HepG2 (cell line): ENCODE measurements at regions not wholly inside any gene's neighbourhood (a gene's known extent, or its start where the extent isn't known, plus 50 kb on each side); places are given as distances from the start of the nearest gene placed in this dataset.

Experiments
- ATAC-seq: fragments of 200-7000 bp; cut with Tn5 transposase; 3 replicates; pipeline ENCODE4 v1.9.1; 2020; ENCODE audit warnings: mild to moderate bottlenecking, moderate library complexity
- BruUV-seq: library from RNA; stranded (reverse); fragments of 400-500 nt; replicated peaks from 2 replicates; lab custom pipeline; 2021; lab: Mats Ljungman, UMichigan
- CTCF ChIA-PET: fragments of 300-600 bp; formaldehyde crosslinking; extraction: SDS; loops from one replicate; lab custom pipeline; 2021; ENCODE audit warnings: low total read pairs, inconsistent platforms, low intra/inter-chr PET ratio; lab: Yijun Ruan, JAX
- POLR2A ChIA-PET: fragments of 350-600 bp; sonication (Branson Sonifier 250); formaldehyde crosslinking; loops from one replicate; lab custom pipeline; 2020; ENCODE audit warnings: antibody characterized with exemption, inconsistent platforms; lab: Yijun Ruan, JAX
- DNase-seq: peaks from one replicate; pipeline ENCODE4 v3.0.0-alpha.2; 2015; ENCODE audit warnings: low spot score
- FAIRE-seq: peaks from 3 replicates; lab custom pipeline; 2011; peaks lifted over from hg19 to GRCh38; lab: Jason Lieb, UNC
- H2AFZ ChIP-seq: one replicate; pipeline ENCODE4 v1.6.1; 2011; ENCODE audit warnings: low read length, inconsistent platforms
- H3K27ac ChIP-seq: fragments of 300-600 bp; 3 replicates; pipeline ENCODE4 v1.8.0; 2011; ENCODE audit warnings: mixed run types, mild to moderate bottlenecking, mixed read lengths, low read length, inconsistent platforms; ENCODE audit not compliant: insufficient read depth; ENCODE audit errors: extremely low read length
- H3K27me3 ChIP-seq, 2 experiments: fragments of 200-600 bp in 1 of 2; 2 replicates in 1 of 2; 3 replicates in 1 of 2; pipeline versions ENCODE4 v1.6.0 to v1.8.0; 2011; ENCODE audit warnings: low read length in 2 of 2, mild to moderate bottlenecking in 2 of 2, moderate library complexity in 2 of 2, inconsistent platforms in 1 of 2; ENCODE audit not compliant: insufficient read depth in 2 of 2, control insufficient read depth in 1 of 2
- H3K36me3 ChIP-seq, 2 experiments: fragments of 200-600 bp in 1 of 2; replicated peaks in 1 of 2; 2 replicates in 1 of 2; 3 replicates in 1 of 2; pipeline versions ENCODE4 v1.5.1 to v1.8.0; 2011; ENCODE audit warnings: low read length in 2 of 2, inconsistent platforms in 1 of 2; ENCODE audit not compliant: insufficient read depth in 2 of 2, control insufficient read depth in 1 of 2
- H3K4me1 ChIP-seq: 2 replicates; pipeline ENCODE4 v1.5.1; 2012; ENCODE audit warnings: low read length, inconsistent platforms; ENCODE audit not compliant: insufficient read depth
- H3K4me2 ChIP-seq: 2 replicates; pipeline ENCODE4 v1.6.0; 2011; ENCODE audit warnings: low read depth, low read length, inconsistent platforms
- H3K4me3 ChIP-seq, 3 experiments: fragments of 200-600 bp in 1 of 3; sonication (generic), shearing (Covaris generic) in 1 of 3; replicated peaks in 1 of 3; 2 replicates each; pipeline ENCODE4 v1.5.1; 2011 to 2016; ENCODE audit warnings: low read length in 3 of 3, inconsistent platforms in 2 of 3, low read depth in 2 of 3, mild to moderate bottlenecking in 2 of 3, control low read depth in 1 of 3, mixed read lengths in 1 of 3; ENCODE audit not compliant: insufficient read depth in 1 of 3
- H3K79me2 ChIP-seq: one replicate; pipeline ENCODE4 v1.6.1; 2011; ENCODE audit warnings: low read length, inconsistent platforms; ENCODE audit not compliant: insufficient read depth
- H3K9ac ChIP-seq: 2 replicates; pipeline ENCODE4 v1.6.0; 2011; ENCODE audit warnings: mild to moderate bottlenecking, low read depth, low read length, inconsistent platforms; ENCODE audit not compliant: insufficient read depth
- H3K9me3 ChIP-seq: 2 replicates; pipeline ENCODE4 v1.5.1; 2012; ENCODE audit warnings: mild to moderate bottlenecking, low read length
- H4K20me1 ChIP-seq: 2 replicates; pipeline ENCODE4 v1.6.0; 2011; ENCODE audit warnings: inconsistent platforms, mild to moderate bottlenecking, low read length, moderate library complexity; ENCODE audit not compliant: insufficient read depth
- AGO1 ChIP-seq: fragments of 200-400 bp; formaldehyde crosslinking; IDR thresholded peaks from 2 replicates; pipeline ENCODE4 v1.6.1; 2017; ENCODE audit warnings: mild to moderate bottlenecking, low read depth, low read length, moderate library complexity; ENCODE audit not compliant: poor library complexity, severe bottlenecking
- EP300 ChIP-seq, 3 experiments: sonication (generic) in 1 of 3; formaldehyde crosslinking in 1 of 3; IDR thresholded peaks; 2 replicates each; pipeline versions ENCODE4 v1.5.1 to v1.6.1; 2011 to 2020; ENCODE audit warnings: low read depth in 2 of 3, low read length in 2 of 3, borderline replicate concordance in 1 of 3, improper control_type of control experiment in 1 of 3, mild to moderate bottlenecking in 1 of 3, missing genetic modification reagents in 1 of 3, moderate library complexity in 1 of 3
- ZNF333 ChIP-seq: sonication (generic); formaldehyde crosslinking; IDR thresholded peaks from 2 replicates; pipeline ENCODE4 v1.4.0; 2020; ENCODE audit warnings: mild to moderate bottlenecking, missing genetic modification reagents, borderline replicate concordance
- ZNF354B ChIP-seq: sonication (generic); formaldehyde crosslinking; IDR thresholded peaks from 2 replicates; pipeline ENCODE4 v1.8.0; 2022; ENCODE audit warnings: mild to moderate bottlenecking, missing genetic modification reagents
- ZNF570 ChIP-seq: sonication (generic); formaldehyde crosslinking; IDR thresholded peaks from 2 replicates; pipeline ENCODE4 v1.4.0; 2020; ENCODE audit warnings: mild to moderate bottlenecking, missing genetic modification reagents, borderline replicate concordance
- WGBS: methylation state at CpG from one replicate; pipeline ENCODE4 v1.1.6; 2017; ENCODE audit warnings: low lambda C conversion rate; 5-methylcytosine and 5-hydroxymethylcytosine counted together
- in situ Hi-C: cut with HindIII; loops from 2 replicates; pipeline ENCODE4 v1.10.0; 2017; ENCODE audit warnings: low pct_unique_long_range_greater_than_20kb; ENCODE audit not compliant: extremely low pct_ligation_motif_present
- intact Hi-C: fragments of 100-400 bp; cut with micrococcal nuclease; formaldehyde crosslinking; loops from one replicate; pipeline ENCODE4 v1.10.0; 2022; ENCODE audit not compliant: unreplicated experiment
- TF ChIP-seq, protein P1 (sequence below): sonication (generic); formaldehyde crosslinking; IDR thresholded peaks from 2 replicates; pipeline ENCODE4 v1.4.0; 2020; ENCODE audit warnings: missing genetic modification reagents; ENCODE audit errors: not compliant biosample characterization
- TF ChIP-seq, protein P2 (sequence below): conservative IDR thresholded peaks from 2 replicates; pipeline ENCODE4 v1.6.1; 2018; ENCODE audit warnings: missing genetic modification reagents
- TF ChIP-seq, protein P3 (sequence below): sonication (generic); formaldehyde crosslinking; IDR thresholded peaks from 2 replicates; pipeline ENCODE4 v1.9.0; 2021; ENCODE audit warnings: missing genetic modification reagents, borderline replicate concordance
- TF ChIP-seq, protein P4 (sequence below): sonication (generic); formaldehyde crosslinking; IDR thresholded peaks from 2 replicates; pipeline ENCODE4 v1.4.0; 2020; ENCODE audit warnings: missing genetic modification reagents
- TF ChIP-seq, protein P5 (sequence below): IDR thresholded peaks from 2 replicates; pipeline ENCODE4 v1.6.1; 2016
- TF ChIP-seq, protein P6 (sequence below): sonication (generic); formaldehyde crosslinking; IDR thresholded peaks from 2 replicates; pipeline ENCODE4 v1.8.1; 2023; ENCODE audit warnings: mild to moderate bottlenecking, missing genetic modification reagents, borderline replicate concordance
- TF ChIP-seq, protein P7 (sequence below): sonication (generic); formaldehyde crosslinking; conservative IDR thresholded peaks from 2 replicates; pipeline ENCODE4 v1.8.0; 2022; ENCODE audit warnings: low read depth, missing genetic modification reagents
- TF ChIP-seq, protein P8 (sequence below): IDR thresholded peaks from 2 replicates; pipeline ENCODE4 v1.6.1; 2018; ENCODE audit warnings: missing genetic modification reagents, mild to moderate bottlenecking, missing compliant biosample characterization

DNA sequence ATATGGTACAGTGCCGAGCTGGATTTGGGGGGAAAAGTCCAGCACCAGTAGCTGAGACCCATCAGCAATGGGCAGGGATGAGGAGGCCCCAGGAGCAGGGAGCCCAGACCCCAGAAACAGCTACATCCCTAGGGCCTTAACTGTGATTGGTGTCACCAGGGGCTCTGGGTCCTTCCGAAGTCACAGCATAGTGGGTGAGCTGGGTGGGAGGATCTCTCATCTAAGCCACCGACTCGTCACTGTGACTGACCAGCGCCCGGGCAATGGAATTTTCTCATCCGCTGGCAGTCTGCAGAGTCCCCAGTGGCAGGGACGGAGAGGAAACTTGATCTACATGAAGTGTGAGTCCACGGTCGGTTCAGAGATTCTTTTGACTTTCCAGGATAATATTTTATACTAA is 186.5 kb downstream of the SH3BP4 start:
- Histone ChIP-seq H3K27ac (no peak overlapping the region), H3K4me2 (no peak overlapping the region), H2AFZ (no peak overlapping the region), H3K9ac (no peak overlapping the region), H3K79me2 (no peaks in the 10 kb centered on the region), H3K27me3 (peaks cover 0 to 49% of the 10 kb centered on the region in 2 experiments; a peak in 4 of 5 replicates), H3K4me1 (peaks cover 6% of the 10 kb centered on the region), H4K20me1 (no peaks in the 10 kb centered on the region; the same call in 1 of the 2 replicates), H3K36me3 (no peaks in the 10 kb centered on the region), H3K9me3 (no peaks in the 10 kb centered on the region), H3K4me3 (no peak overlapping the region)
- FAIRE-seq (no peak), ATAC-seq (no peak), DNase-seq (no peak)
- POLR2A ChIA-PET: no interaction called here
- BruUV-seq: no TSS peak
- CTCF ChIA-PET: no interaction called here
- in situ Hi-C loops (loop anchor here (5.0 to 10.0 kb wide), 2 partner anchors 356 to 609 kb away; partner anchors contain the start of gene AGAP1), intact Hi-C loops (loop anchor here (5.0 kb wide), 1 partner anchor 359 kb away; no protein-coding TSS in a partner anchor)
- 38% methylated on average over 10 of the region's 10 CpGs for WGBS
- TF ChIP-seq, protein P1, sequence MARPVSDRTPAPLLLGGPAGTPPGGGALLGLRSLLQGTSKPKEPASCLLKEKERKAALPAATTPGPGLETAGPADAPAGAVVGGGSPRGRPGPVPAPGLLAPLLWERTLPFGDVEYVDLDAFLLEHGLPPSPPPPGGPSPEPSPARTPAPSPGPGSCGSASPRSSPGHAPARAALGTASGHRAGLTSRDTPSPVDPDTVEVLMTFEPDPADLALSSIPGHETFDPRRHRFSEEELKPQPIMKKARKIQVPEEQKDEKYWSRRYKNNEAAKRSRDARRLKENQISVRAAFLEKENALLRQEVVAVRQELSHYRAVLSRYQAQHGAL (CRISPR knock-in tag): no peak
- TF ChIP-seq, protein P2, sequence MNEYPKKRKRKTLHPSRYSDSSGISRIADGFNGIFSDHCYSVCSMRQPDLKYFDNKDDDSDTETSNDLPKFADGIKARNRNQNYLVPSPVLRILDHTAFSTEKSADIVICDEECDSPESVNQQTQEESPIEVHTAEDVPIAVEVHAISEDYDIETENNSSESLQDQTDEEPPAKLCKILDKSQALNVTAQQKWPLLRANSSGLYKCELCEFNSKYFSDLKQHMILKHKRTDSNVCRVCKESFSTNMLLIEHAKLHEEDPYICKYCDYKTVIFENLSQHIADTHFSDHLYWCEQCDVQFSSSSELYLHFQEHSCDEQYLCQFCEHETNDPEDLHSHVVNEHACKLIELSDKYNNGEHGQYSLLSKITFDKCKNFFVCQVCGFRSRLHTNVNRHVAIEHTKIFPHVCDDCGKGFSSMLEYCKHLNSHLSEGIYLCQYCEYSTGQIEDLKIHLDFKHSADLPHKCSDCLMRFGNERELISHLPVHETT (CRISPR knock-in tag): no peak
- TF ChIP-seq, protein P3, sequence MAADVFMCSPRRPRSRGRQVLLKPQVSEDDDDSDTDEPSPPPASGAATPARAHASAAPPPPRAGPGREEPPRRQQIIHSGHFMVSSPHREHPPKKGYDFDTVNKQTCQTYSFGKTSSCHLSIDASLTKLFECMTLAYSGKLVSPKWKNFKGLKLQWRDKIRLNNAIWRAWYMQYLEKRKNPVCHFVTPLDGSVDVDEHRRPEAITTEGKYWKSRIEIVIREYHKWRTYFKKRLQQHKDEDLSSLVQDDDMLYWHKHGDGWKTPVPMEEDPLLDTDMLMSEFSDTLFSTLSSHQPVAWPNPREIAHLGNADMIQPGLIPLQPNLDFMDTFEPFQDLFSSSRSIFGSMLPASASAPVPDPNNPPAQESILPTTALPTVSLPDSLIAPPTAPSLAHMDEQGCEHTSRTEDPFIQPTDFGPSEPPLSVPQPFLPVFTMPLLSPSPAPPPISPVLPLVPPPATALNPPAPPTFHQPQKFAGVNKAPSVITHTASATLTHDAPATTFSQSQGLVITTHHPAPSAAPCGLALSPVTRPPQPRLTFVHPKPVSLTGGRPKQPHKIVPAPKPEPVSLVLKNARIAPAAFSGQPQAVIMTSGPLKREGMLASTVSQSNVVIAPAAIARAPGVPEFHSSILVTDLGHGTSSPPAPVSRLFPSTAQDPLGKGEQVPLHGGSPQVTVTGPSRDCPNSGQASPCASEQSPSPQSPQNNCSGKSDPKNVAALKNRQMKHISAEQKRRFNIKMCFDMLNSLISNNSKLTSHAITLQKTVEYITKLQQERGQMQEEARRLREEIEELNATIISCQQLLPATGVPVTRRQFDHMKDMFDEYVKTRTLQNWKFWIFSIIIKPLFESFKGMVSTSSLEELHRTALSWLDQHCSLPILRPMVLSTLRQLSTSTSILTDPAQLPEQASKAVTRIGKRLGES: no peak
- TF ChIP-seq, protein P4, sequence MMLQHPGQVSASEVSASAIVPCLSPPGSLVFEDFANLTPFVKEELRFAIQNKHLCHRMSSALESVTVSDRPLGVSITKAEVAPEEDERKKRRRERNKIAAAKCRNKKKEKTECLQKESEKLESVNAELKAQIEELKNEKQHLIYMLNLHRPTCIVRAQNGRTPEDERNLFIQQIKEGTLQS: no peak
- TF ChIP-seq, protein P5, sequence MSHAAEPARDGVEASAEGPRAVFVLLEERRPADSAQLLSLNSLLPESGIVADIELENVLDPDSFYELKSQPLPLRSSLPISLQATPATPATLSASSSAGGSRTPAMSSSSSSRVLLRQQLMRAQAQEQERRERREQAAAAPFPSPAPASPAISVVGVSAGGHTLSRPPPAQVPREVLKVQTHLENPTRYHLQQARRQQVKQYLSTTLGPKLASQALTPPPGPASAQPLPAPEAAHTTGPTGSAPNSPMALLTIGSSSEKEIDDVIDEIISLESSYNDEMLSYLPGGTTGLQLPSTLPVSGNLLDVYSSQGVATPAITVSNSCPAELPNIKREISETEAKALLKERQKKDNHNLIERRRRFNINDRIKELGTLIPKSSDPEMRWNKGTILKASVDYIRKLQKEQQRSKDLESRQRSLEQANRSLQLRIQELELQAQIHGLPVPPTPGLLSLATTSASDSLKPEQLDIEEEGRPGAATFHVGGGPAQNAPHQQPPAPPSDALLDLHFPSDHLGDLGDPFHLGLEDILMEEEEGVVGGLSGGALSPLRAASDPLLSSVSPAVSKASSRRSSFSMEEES: no peak
- TF ChIP-seq AGO1: no peak
- TF ChIP-seq, protein P6, sequence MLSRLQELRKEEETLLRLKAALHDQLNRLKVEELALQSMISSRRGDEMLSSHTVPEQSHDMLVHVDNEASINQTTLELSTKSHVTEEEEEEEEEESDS: no peak
- TF ChIP-seq, protein P7, sequence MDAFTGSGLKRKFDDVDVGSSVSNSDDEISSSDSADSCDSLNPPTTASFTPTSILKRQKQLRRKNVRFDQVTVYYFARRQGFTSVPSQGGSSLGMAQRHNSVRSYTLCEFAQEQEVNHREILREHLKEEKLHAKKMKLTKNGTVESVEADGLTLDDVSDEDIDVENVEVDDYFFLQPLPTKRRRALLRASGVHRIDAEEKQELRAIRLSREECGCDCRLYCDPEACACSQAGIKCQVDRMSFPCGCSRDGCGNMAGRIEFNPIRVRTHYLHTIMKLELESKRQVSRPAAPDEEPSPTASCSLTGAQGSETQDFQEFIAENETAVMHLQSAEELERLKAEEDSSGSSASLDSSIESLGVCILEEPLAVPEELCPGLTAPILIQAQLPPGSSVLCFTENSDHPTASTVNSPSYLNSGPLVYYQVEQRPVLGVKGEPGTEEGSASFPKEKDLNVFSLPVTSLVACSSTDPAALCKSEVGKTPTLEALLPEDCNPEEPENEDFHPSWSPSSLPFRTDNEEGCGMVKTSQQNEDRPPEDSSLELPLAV: no peak
- TF ChIP-seq ZNF333 (CRISPR knock-in tag): no peak
- TF ChIP-seq ZNF354B (CRISPR knock-in tag): no peak
- TF ChIP-seq, protein P8, sequence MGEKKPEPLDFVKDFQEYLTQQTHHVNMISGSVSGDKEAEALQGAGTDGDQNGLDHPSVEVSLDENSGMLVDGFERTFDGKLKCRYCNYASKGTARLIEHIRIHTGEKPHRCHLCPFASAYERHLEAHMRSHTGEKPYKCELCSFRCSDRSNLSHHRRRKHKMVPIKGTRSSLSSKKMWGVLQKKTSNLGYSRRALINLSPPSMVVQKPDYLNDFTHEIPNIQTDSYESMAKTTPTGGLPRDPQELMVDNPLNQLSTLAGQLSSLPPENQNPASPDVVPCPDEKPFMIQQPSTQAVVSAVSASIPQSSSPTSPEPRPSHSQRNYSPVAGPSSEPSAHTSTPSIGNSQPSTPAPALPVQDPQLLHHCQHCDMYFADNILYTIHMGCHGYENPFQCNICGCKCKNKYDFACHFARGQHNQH (CRISPR knock-in tag): no peak
- TF ChIP-seq EP300 (IDR thresholded peaks at IDR 0.05; ENCODE audit: low read depth in 2 of 2, low read length in 2 of 2): no peak
- TF ChIP-seq EP300 (CRISPR knock-in tag; IDR thresholded peaks at IDR 0.05; ENCODE audit: borderline replicate concordance): no peak
- no peak for TF ChIP-seq ZNF570 (CRISPR knock-in tag)
